ENCODE measurements at regions not wholly inside any gene's neighbourhood (a gene's known extent, or its start where the extent isn't known, plus 50 kb on each side); places are given as distances from the start of the nearest gene placed in this dataset.
"Not testable (repeated sequence)": the region's sequence is repeated elsewhere in the genome, so short reads cannot be mapped to it uniquely, and the experiment has no call there.

GRCh38 chr21:24671901-24672300, 935.4 kb downstream of the MRPL39 start:
- DNase-seq, result no peak

- DNase-seq, result no peak
Measured at GRCh38 chr21:24658926-24659325, 948.4 kb downstream of the MRPL39 start.

- no peak for DNase-seq
Measured at GRCh38 chr21:24658026-24658425, 949.3 kb downstream of the MRPL39 start.

- DNase-seq, result no peak
Measured at GRCh38 chr21:24649691-24650090, 957.6 kb downstream of the MRPL39 start.

- no peak for DNase-seq
Measured at GRCh38 chr21:24636696-24637095, 970.6 kb downstream of the MRPL39 start.

GRCh38 chr21:24634749-24635148, 972.5 kb downstream of the MRPL39 start:
- DNase-seq, result no peak

- no peak for DNase-seq
Measured at GRCh38 chr21:24628536-24628935, 978.7 kb downstream of the MRPL39 start.

- DNase-seq, result no peak
Measured at GRCh38 chr21:24628046-24628445, 979.2 kb downstream of the MRPL39 start.

GRCh38 chr21:24617819-24618218, 989.5 kb downstream of the MRPL39 start:
- DNase-seq, result no peak

GRCh38 chr21:24594082-24594481, 1013.2 kb downstream of the MRPL39 start:
- DNase-seq, result no peak

- no peak for DNase-seq
Measured at GRCh38 chr21:24590261-24590660, 1017.0 kb downstream of the MRPL39 start.

GRCh38 chr21:24583473-24583872, 1023.8 kb downstream of the MRPL39 start:
- no peak for DNase-seq

- DNase-seq, result no peak
Measured at GRCh38 chr21:24577301-24577700, 1030.0 kb downstream of the MRPL39 start.

GRCh38 chr21:24561291-24561690, 1046.0 kb downstream of the MRPL39 start:
- no peak for DNase-seq

- no peak for DNase-seq
Measured at GRCh38 chr21:24552491-24552890, 1054.8 kb downstream of the MRPL39 start.

- DNase-seq, result no peak
Measured at GRCh38 chr21:24545807-24546361, 1061.4 kb downstream of the MRPL39 start.

GRCh38 chr21:24514081-24514733, 1093.1 kb downstream of the MRPL39 start:
- DNase-seq, result peak; percentile 33

GRCh38 chr21:24509131-24509530, 1098.2 kb downstream of the MRPL39 start:
- no peak for DNase-seq

GRCh38 chr21:24486973-24487372, 1120.3 kb downstream of the MRPL39 start:
- no peak for DNase-seq

GRCh38 chr21:24483361-24483760, 1123.9 kb downstream of the MRPL39 start:
- not testable (repeated sequence) for DNase-seq

- no peak for DNase-seq
Measured at GRCh38 chr21:24470852-24471251, 1136.4 kb downstream of the MRPL39 start.

GRCh38 chr21:24456358-24456757, 1150.9 kb downstream of the MRPL39 start:
- DNase-seq, result no peak

- no peak for DNase-seq
Measured at GRCh38 chr21:24450119-24450518, 1157.2 kb downstream of the MRPL39 start.

- DNase-seq, result no peak
Measured at GRCh38 chr21:24445517-24445916, 1161.8 kb downstream of the MRPL39 start.

- no peak for DNase-seq
Measured at GRCh38 chr21:24444736-24445135, 1162.5 kb downstream of the MRPL39 start.
